DOHH2 (cell line): ENCODE measurements at regions not wholly inside any gene's neighbourhood (a gene's known extent, or its start where the extent isn't known, plus 50 kb on each side); places are given as distances from the start of the nearest gene placed in this dataset.

ENCODE experiments used
- CTCF ChIP-seq: fragments of 200-600 bp; sonication (generic); IDR thresholded peaks from one replicate; pipeline ENCODE4 v1.5.1; 2014; ENCODE audit warnings: antibody characterized with exemption, mild to moderate bottlenecking, low read depth, low read length; ENCODE audit not compliant: poor library complexity, severe bottlenecking
- EZH2phosphoT487 ChIP-seq: fragments of 200-600 bp; sonication (generic); IDR thresholded peaks from 2 replicates; pipeline ENCODE4 v1.6.1; 2017; ENCODE audit warnings: borderline replicate concordance, mild to moderate bottlenecking, antibody characterized with exemption, low read length, moderate library complexity, mixed read lengths

GRCh38 chr6:168961264-168961656, 292.4 kb downstream of the THBS2 start:
- no peak for TF ChIP-seq CTCF
- no peak for TF ChIP-seq EZH2phosphoT487
